NCI-H1105 (cell line): ENCODE measurements at regions not wholly inside any gene's neighbourhood (a gene's known extent, or its start where the extent isn't known, plus 50 kb on each side); places are given as distances from the start of the nearest gene placed in this dataset.

ENCODE experiments used
- DNase-seq: peaks from one replicate; lab custom pipeline; 2025; lab: John Stamatoyannopoulos, UW

DNA sequence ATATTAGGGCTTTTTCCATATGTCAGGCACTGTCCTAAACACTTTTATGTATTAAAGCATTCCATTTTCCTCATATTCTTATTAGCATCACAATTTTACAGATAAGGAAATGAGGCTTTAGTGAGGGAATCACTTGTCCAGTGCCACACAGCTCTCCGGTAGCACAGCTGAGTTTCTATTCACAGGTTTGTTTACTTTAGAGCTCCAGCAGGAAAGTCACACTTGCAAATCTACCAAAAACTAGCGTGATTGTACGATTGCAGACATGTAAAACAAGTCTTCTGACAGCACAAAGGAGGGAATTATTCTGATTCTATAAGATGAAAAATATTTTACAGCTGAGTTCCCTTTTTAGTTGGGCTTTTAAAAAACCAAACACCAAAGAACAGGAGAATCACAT is 472.1 kb downstream of the TMA16 start:
- no peak for DNase-seq

DNA sequence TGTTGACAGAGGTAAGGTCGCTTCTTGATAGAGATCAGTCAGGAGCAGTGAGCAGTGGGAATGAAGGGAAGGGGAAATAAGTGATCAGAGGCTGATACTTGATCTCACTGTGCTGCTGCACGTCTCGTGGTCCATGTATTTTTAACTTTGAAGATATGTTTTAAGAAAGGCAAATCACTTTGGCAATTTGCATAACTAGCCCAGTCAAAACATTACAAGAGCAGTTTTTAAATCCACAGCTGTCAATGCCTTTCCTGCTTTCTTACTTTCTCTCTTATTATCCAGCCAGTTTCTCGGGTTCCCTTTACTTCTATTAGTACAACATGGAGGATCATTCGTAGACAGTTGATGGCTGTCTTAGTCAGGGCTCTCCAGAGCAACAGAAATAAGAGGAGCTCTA is 472.8 kb downstream of the TMA16 start:
- DNase-seq, result no peak

GRCh38 chr4:163967710-163968109 is 473.2 kb downstream of the TMA16 start:
- DNase-seq, result no peak

GRCh38 chr4:163969291-163969690 is 474.8 kb downstream of the TMA16 start:
- no peak for DNase-seq

DNA sequence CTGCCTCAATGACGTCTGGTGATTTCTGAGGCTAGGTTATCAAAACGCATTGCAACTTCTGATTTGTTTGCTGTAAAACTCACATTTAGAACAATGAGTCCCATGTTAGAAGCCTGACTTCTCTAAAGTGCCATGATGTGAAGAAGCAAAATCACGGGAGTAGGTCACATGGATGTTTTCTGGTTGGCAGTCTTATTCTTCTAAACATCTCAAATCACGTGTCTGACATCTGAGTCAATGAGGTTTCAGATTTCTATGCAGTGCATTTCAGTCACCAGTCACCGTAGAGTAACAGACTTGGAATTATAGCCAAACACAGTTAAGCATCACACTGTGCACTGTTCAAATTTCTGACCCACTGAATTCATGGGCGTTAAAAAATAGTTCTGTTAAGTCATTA is 482.1 kb downstream of the TMA16 start:
- no peak for DNase-seq

DNA sequence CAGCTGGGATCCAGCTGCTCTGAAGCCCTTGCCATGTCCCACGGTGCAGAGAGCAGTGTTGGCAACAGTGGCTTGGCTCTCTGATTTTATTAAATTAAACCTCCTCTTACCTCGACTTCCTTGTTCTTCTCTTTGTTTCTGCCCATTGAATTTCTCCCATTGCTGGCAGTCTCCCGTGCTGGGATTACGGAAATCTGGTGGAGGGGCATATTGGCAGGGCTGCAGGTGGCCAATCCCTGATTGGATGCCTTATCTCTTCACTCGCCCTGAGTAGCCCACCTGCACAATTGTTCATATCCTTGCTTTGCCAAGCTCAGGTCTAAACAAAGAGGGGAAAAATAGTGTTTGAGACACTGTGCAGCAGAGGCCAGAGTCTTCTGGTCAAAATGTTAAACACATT is 493.9 kb downstream of the TMA16 start:
- no peak for DNase-seq

DNA sequence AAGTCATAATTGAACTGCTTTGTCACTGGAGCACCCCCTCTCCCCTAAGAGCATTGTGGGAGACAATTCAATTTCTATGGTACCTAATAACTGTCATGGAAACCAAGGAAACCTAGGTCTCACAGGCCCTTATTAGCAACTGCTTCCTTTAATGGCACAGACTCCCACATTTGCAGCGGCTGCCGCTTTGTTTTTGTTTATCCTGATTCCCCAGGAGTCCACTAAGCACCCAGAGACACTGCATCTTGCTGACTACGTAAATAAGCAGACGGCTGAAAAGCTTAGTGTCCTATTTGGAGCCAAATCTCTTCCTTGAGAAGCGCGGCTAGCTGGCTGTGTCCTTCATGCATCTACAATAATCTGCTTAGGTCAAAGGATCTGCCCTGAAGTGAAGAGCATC is 494.4 kb downstream of the TMA16 start:
- no peak for DNase-seq

DNA sequence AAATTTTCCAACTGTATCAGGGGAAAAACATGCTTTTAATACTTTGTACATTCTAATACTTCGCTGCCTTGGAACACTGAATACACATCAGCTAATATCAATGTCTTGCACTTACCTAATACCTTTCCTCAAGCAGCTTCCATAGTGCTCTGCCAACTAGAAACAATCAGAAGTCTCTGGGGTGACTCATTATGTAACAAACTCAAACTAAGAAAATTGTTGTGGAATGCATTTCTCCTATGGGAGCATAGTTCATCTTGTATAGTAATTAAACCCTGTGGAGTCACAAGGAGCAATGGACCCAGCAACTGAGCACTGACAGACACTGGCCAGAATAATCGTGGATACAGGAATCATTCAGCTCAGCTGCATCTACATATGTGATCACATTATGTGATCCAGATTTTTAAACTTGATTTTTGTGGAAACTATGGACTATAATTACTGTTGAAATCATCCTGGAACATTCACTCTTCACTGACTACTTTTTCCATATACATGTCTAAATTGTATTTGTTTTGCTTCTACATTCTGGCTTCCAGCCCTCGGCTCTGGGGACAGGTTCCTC is 496.9 kb downstream of the TMA16 start:
- DNase-seq, result no peak

DNA sequence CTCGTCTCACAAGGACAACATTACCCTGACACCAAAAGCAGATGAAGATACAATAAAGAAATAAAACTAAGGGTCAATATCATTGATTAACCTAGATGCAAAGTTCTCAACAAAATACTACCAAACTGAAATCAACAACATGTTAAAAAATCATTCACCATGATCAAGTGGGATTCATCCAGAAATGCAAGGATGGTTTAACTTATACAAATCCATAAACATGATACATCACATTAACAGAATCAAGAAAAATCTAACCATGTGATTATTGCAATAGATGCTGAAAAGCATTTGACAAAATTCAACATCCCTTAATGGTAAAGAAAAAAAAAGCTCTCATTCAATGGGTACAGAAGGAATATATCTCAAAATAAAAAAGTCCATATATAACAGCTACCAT is 514.9 kb downstream of the TMA16 start:
- no peak for DNase-seq

DNA sequence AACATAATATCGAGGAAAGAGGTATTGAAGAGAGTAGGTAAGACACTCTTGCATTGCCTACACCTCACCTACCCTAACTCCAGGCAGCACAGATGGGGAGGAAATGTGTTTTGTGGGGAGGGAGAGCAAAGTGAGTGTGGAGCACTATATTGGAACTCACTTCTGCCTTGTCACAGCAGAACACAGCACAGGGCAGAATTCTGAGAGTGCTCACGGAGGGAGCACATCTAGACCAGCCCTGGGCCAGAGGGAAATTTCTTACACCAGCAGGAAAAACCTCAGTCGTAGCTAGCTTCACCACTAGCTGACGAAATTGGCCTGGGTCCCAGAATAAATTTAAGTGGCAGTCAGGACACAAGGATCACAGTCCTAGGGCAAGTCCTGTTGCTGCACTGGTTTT is 517.3 kb downstream of the TMA16 start:
- DNase-seq, result no peak

DNA sequence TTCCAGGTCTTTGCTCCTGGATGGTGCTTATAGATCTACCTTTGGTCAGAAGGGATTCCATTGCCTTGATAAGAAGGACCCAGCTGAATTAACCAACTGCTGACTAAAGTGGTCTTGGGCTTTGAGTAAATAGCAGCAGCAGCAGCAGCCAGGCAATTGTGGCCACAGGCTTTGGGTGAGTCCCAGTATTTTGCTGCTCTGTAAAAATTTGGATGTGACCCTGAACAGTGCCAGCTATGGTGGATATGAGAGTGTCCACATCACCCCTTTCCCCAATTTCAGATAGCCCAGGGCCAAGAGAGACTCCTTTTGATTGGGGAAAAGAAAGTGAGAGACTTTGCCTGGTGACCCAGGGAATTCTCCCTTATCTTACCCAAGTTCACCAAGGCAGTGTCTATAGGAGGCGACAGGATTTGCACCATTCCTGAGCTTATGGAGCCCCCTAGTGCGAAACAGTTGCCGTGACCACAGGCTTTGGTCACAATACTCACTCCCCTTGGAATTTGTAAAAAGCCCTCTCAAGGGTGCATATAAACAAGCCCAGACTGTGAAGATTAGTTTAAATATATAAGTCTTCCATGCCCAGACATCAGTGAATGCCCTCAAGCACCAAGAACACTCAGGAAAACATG is 518.0 kb downstream of the TMA16 start:
- DNase-seq, result no peak

GRCh38 chr4:164021947-164022346 is 527.5 kb downstream of the TMA16 start:
- no peak for DNase-seq

- DNase-seq, result no peak
Measured at GRCh38 chr4:164023214-164023613, 528.7 kb downstream of the TMA16 start.

DNA sequence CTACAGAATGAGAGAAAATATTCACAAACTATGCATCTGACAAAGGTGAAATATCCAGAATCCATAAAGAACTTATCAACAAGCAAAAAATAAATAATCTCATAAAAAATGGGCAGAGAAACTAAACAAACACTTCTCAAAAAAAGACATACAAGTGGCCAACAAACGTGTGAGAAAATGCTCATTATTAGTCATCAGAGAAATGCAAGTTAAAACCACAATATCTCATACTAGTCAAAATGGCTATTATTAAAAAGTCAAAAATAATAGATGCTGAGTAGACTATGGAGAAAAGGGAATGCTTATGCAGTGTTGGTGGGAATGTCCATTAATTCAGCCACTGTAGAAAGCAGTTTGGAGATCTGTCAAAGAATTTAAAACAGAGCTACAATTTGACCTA is 533.3 kb downstream of the TMA16 start:
- no peak for DNase-seq

GRCh38 chr4:164039482-164039881 is 545.0 kb downstream of the TMA16 start:
- DNase-seq, result no peak

- DNase-seq, result no peak
Measured at GRCh38 chr4:164056426-164057142, 562.1 kb downstream of the TMA16 start.

- no peak for DNase-seq
Measured at GRCh38 chr4:164058776-164059445, 564.4 kb downstream of the TMA16 start.

- DNase-seq, result no peak
Measured at GRCh38 chr4:164060456-164060855, 566.0 kb downstream of the TMA16 start.

DNA sequence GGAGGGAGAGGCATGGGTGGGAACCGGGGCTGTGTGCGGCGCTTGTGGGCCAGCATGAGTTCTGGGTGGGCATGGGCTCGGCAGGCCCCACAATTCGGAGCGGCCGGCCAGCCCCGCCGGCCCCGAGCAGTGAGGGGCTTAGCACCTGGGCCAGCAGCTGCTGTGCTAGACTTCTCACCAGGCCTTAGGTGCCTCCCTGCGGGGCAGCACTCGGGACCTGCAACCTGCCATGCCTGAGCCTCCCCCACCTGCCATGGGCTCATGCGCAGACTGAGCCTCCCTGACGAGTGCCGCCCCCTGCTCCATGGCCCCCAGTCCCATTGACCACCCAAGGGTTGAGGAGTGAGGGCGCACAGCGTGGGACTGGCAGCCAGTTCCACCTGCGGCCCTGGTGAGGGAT is 573.9 kb downstream of the TMA16 start:
- no peak for DNase-seq

DNA sequence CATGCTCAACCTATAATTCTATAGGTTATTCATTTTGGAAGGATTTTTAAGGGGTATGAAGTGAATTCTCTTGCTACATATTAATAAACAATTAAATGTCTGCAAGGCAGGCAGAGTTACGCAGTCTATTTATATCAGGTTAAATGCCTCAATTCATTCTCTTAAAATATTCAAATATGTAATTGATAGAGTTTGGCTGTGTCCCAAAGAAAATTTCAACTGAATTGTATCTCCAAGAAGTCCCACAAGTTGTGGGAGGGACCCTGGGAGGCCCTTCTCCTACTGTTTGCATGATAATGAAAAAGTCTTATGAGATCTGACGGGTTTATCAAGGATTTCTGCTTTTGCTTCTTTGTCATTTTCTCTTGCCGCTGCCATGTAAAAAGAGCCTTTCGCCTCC is 576.1 kb downstream of the TMA16 start:
- no peak for DNase-seq

GRCh38 chr4:164081371-164081770 is 586.9 kb downstream of the TMA16 start:
- DNase-seq, result no peak

GRCh38 chr4:164081801-164082200 is 587.3 kb downstream of the TMA16 start:
- no peak for DNase-seq

DNA sequence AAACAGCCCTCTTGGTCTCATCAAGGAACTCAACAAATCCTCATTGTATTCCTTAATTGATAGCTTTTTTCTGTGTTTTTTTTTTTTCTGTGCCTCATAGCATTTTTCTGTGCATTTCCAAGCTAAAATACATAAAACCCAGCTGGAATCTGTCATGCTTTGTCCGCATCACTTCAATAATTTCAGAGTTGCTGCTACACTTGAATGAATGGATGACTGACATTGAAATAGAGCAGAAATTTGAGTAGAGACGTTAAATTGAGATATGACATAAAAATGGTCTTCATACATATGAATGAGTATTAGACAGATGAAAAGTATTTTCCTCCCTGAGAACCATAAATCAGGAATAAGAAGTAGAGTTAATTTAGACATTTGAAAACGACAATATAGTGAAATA is 593.2 kb downstream of the TMA16 start:
- DNase-seq, result no peak
